Fibroblast of the aortic adventitia (primary cell): ENCODE measurements at regions not wholly inside any gene's neighbourhood (a gene's known extent, or its start where the extent isn't known, plus 50 kb on each side); places are given as distances from the start of the nearest gene placed in this dataset.

ENCODE experiments used
- DNase-seq: peaks from one replicate; pipeline ENCODE4 v3.0.0-alpha.2; 2010; ENCODE audit warnings: low read depth
- H3K4me3 ChIP-seq: 2 replicates; pipeline ENCODE4 v1.5.1; 2011; ENCODE audit warnings: low read depth, mild to moderate bottlenecking, control low read depth, low read length, moderate library complexity
- CTCF ChIP-seq: IDR thresholded peaks from 2 replicates; pipeline ENCODE4 v1.5.1; 2011; ENCODE audit warnings: mild to moderate bottlenecking, low read length, control low read depth, inconsistent platforms; ENCODE audit not compliant: insufficient read depth

- DNase-seq = no peak
- H3K4me3 ChIP-seq = no peak overlapping the region
- no peak for TF ChIP-seq CTCF
Measured at GRCh38 chr12:77342253-77342652, 276.9 kb upstream of the E2F7 start.

GRCh38 chr12:77339610-77340009, 274.2 kb upstream of the E2F7 start:
- no peak for TF ChIP-seq CTCF
- no peak overlapping the region for H3K4me3 ChIP-seq
- peak; percentile 71 for DNase-seq

GRCh38 chr12:77337362-77337761, 272.0 kb upstream of the E2F7 start:
- no peak for TF ChIP-seq CTCF
- no peak overlapping the region for H3K4me3 ChIP-seq
- DNase-seq = no peak

GRCh38 chr12:77334806-77335205, 269.4 kb upstream of the E2F7 start:
- H3K4me3 ChIP-seq = no peak overlapping the region
- no peak for DNase-seq

GRCh38 chr12:77328326-77328725, 263.0 kb upstream of the E2F7 start:
- DNase-seq = no peak
- H3K4me3 ChIP-seq = no peak overlapping the region
- no peak for TF ChIP-seq CTCF

More at GRCh38 chr12:77334806-77335205, 269.4 kb upstream of the E2F7 start:
- TF ChIP-seq CTCF = no peak

GRCh38 chr12:77325511-77326236, 260.3 kb upstream of the E2F7 start:
- TF ChIP-seq CTCF = no peak
- no peak for DNase-seq
- peak overlapping the region; percentile 87 for H3K4me3 ChIP-seq
